SK-N-SH (cell line): ENCODE measurements at regions not wholly inside any gene's neighbourhood (a gene's known extent, or its start where the extent isn't known, plus 50 kb on each side); places are given as distances from the start of the nearest gene placed in this dataset.

Experiments
- CTCF ChIP-seq: fragments of 200-600 bp; sonication (generic); IDR thresholded peaks from 2 replicates; pipeline ENCODE4 v1.6.1; 2017; ENCODE audit warnings: antibody characterized with exemption, mild to moderate bottlenecking, moderate library complexity
- EZH2phosphoT487 ChIP-seq: fragments of 200-600 bp; sonication (generic); IDR thresholded peaks from 2 replicates; pipeline ENCODE4 v1.6.1; 2017; ENCODE audit warnings: low read depth, mixed run types, mild to moderate bottlenecking, antibody characterized with exemption, moderate library complexity, borderline replicate concordance
- GATA2 ChIP-seq: sonication (generic); formaldehyde crosslinking; IDR thresholded peaks from 2 replicates; pipeline ENCODE4 v1.5.0; 2020; ENCODE audit warnings: mild to moderate bottlenecking, missing genetic modification reagents
- POLR2AphosphoS5 ChIP-seq: IDR thresholded peaks from 2 replicates; pipeline ENCODE4 v1.6.1; 2012; ENCODE audit warnings: low read depth, low read length
- RAD21 ChIP-seq: IDR thresholded peaks from 2 replicates; pipeline ENCODE4 v1.6.1; 2012; ENCODE audit warnings: mild to moderate bottlenecking, low read length
- YY1 ChIP-seq: IDR thresholded peaks from 2 replicates; pipeline ENCODE4 v1.4.0; 2012; ENCODE audit warnings: low read depth, mild to moderate bottlenecking
- ZBTB33 ChIP-seq: IDR thresholded peaks from 2 replicates; pipeline ENCODE4 v1.4.0; 2012; ENCODE audit warnings: low read depth, borderline replicate concordance
- TF ChIP-seq, protein P1 (sequence below): IDR thresholded peaks from 2 replicates; pipeline ENCODE4; 2012
- TF ChIP-seq, protein P2 (sequence below): IDR thresholded peaks from 2 replicates; pipeline ENCODE4 v1.6.1; 2012; ENCODE audit warnings: mild to moderate bottlenecking, low read depth, low read length, moderate library complexity

DNA sequence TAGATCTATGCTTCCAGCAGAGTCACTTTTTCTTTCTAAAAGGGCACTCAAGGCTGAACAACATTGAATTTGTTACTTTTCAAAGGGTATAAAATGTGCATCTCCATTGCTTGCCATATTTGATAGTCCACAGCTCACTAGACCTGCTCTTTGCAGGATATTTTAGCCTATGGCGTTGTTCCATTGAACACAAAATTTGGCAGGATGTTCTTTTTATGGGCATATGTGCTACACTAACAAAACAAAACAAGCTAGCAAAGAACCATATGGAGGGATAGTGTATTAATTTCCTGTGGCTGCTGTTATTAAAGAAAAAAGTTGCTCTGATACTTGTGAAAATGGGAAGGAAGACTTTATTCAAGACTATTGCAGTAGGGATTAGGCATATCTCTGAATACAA lies 828.7 kb downstream of the TYW1 start:
- TF ChIP-seq CTCF, result no peak
- no peak for TF ChIP-seq GATA2 (CRISPR knock-in tag)
- TF ChIP-seq, protein P1, sequence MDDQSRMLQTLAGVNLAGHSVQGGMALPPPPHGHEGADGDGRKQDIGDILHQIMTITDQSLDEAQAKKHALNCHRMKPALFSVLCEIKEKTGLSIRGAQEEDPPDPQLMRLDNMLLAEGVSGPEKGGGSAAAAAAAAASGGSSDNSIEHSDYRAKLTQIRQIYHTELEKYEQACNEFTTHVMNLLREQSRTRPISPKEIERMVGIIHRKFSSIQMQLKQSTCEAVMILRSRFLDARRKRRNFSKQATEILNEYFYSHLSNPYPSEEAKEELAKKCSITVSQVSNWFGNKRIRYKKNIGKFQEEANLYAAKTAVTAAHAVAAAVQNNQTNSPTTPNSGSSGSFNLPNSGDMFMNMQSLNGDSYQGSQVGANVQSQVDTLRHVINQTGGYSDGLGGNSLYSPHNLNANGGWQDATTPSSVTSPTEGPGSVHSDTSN, result no peak
- TF ChIP-seq YY1, result no peak
- TF ChIP-seq ZBTB33, result no peak
- no peak for TF ChIP-seq EZH2phosphoT487
- no peak for TF ChIP-seq RAD21
- TF ChIP-seq, protein P2, sequence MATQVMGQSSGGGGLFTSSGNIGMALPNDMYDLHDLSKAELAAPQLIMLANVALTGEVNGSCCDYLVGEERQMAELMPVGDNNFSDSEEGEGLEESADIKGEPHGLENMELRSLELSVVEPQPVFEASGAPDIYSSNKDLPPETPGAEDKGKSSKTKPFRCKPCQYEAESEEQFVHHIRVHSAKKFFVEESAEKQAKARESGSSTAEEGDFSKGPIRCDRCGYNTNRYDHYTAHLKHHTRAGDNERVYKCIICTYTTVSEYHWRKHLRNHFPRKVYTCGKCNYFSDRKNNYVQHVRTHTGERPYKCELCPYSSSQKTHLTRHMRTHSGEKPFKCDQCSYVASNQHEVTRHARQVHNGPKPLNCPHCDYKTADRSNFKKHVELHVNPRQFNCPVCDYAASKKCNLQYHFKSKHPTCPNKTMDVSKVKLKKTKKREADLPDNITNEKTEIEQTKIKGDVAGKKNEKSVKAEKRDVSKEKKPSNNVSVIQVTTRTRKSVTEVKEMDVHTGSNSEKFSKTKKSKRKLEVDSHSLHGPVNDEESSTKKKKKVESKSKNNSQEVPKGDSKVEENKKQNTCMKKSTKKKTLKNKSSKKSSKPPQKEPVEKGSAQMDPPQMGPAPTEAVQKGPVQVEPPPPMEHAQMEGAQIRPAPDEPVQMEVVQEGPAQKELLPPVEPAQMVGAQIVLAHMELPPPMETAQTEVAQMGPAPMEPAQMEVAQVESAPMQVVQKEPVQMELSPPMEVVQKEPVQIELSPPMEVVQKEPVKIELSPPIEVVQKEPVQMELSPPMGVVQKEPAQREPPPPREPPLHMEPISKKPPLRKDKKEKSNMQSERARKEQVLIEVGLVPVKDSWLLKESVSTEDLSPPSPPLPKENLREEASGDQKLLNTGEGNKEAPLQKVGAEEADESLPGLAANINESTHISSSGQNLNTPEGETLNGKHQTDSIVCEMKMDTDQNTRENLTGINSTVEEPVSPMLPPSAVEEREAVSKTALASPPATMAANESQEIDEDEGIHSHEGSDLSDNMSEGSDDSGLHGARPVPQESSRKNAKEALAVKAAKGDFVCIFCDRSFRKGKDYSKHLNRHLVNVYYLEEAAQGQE, result no peak
- no peak for TF ChIP-seq POLR2AphosphoS5
